IMR-90 (cell line): ENCODE measurements at regions not wholly inside any gene's neighbourhood (a gene's known extent, or its start where the extent isn't known, plus 50 kb on each side); places are given as distances from the start of the nearest gene placed in this dataset.

Experiments
- ATAC-seq: fragments of 200-7000 bp; cut with Tn5 transposase; 2 replicates; pipeline ENCODE4 v1.9.1; 2020; ENCODE audit warnings: low read depth, mild to moderate bottlenecking, moderate library complexity
- BruUV-seq: library from RNA; stranded (reverse); fragments of 400-500 nt; replicated peaks from 2 replicates; lab custom pipeline; 2021; lab: Mats Ljungman, UMichigan
- CTCF ChIA-PET: fragments of 300-600 bp; formaldehyde crosslinking; extraction: SDS; loops from one replicate; lab custom pipeline; 2021; ENCODE audit warnings: antibody characterized with exemption; lab: Yijun Ruan, JAX
- POLR2A ChIA-PET: fragments of 300-600 bp; sonication (Branson Sonifier 250); formaldehyde crosslinking; loops from one replicate; lab custom pipeline; 2022; ENCODE audit warnings: antibody characterized with exemption; ENCODE audit not compliant: unreplicated experiment; lab: Charles Lee
- DNase-seq: peaks from one replicate; pipeline ENCODE4 v3.0.0; 2013
- H2AFZ ChIP-seq: replicated peaks from 2 replicates; pipeline ENCODE3; 2013; ENCODE audit warnings: low read length, mild to moderate bottlenecking; ENCODE audit not compliant: poor library complexity
- H2AK5ac ChIP-seq: 2 replicates; pipeline ENCODE4 v1.6.1; 2013; ENCODE audit warnings: low read depth, low read length, inconsistent platforms
- H2AK9ac ChIP-seq: replicated peaks from 2 replicates; pipeline ENCODE3; 2013; ENCODE audit warnings: mild to moderate bottlenecking, low read depth, low read length, moderate library complexity; ENCODE audit not compliant: poor library complexity
- H2BK120ac ChIP-seq: 2 replicates; pipeline ENCODE4 v1.6.1; 2013; ENCODE audit warnings: low read depth, low read length, inconsistent platforms
- H2BK15ac ChIP-seq: 3 replicates; pipeline ENCODE4 v1.6.1; 2013; ENCODE audit warnings: low read depth, low read length, inconsistent platforms
- H2BK20ac ChIP-seq: 2 replicates; pipeline ENCODE4 v1.6.1; 2013; ENCODE audit warnings: low read depth, mild to moderate bottlenecking, inconsistent platforms, low read length, moderate library complexity
- H2BK5ac ChIP-seq: 2 replicates; pipeline ENCODE4 v1.6.1; 2013; ENCODE audit warnings: mild to moderate bottlenecking, low read depth, low read length, inconsistent platforms; ENCODE audit not compliant: poor library complexity, severe bottlenecking
- H3K14ac ChIP-seq: replicated peaks from 2 replicates; pipeline ENCODE4 v1.6.1; 2013; ENCODE audit warnings: low read depth, low read length, inconsistent platforms
- H3K18ac ChIP-seq: 2 replicates; pipeline ENCODE4 v1.6.1; 2013; ENCODE audit warnings: low read depth, low read length, control low read depth
- H3K23ac ChIP-seq: 2 replicates; pipeline ENCODE4 v1.6.1; 2013; ENCODE audit warnings: low read depth, low read length, inconsistent platforms
- H3K27ac ChIP-seq: 2 replicates; pipeline ENCODE4 v1.5.1; 2013; ENCODE audit warnings: mild to moderate bottlenecking, control low read depth, low read length; ENCODE audit not compliant: insufficient read depth
- H3K27me3 ChIP-seq: 2 replicates; pipeline ENCODE4 v1.6.1; 2013; ENCODE audit warnings: low read length; ENCODE audit not compliant: control insufficient read depth, insufficient read depth
- H3K36me3 ChIP-seq: 2 replicates; pipeline ENCODE4 v1.6.1; 2013; ENCODE audit warnings: low read length, mixed read lengths; ENCODE audit not compliant: control insufficient read depth, insufficient read depth
- H3K4ac ChIP-seq: 2 replicates; pipeline ENCODE4 v1.6.1; 2013; ENCODE audit warnings: low read depth, low read length, inconsistent platforms
- H3K4me1 ChIP-seq: 2 replicates; pipeline ENCODE4 v1.6.1; 2013; ENCODE audit warnings: low read length, mixed read lengths; ENCODE audit not compliant: control insufficient read depth, insufficient read depth
- H3K4me2 ChIP-seq: 2 replicates; pipeline ENCODE4 v1.6.1; 2013; ENCODE audit warnings: low read depth, mild to moderate bottlenecking, control low read depth, low read length, moderate library complexity
- H3K4me3 ChIP-seq: 2 replicates; pipeline ENCODE4 v1.5.1; 2013; ENCODE audit warnings: low read depth, mild to moderate bottlenecking, control low read depth, low read length, moderate library complexity; ENCODE audit not compliant: insufficient read depth
- H3K56ac ChIP-seq: 2 replicates; pipeline ENCODE4 v1.6.1; 2013; ENCODE audit warnings: low read length, inconsistent platforms; ENCODE audit not compliant: insufficient read depth; ENCODE audit errors: extremely low read depth
- H3K79me1 ChIP-seq, 2 experiments: 2 replicates each; pipeline ENCODE4 v1.6.1; 2013; ENCODE audit warnings: low read length in 2 of 2, inconsistent platforms in 1 of 2, low read depth in 1 of 2
- H3K9ac ChIP-seq: 2 replicates; pipeline ENCODE4 v1.6.1; 2013; ENCODE audit warnings: low read depth, low read length, control low read depth
- H3K9me1 ChIP-seq: 2 replicates; pipeline ENCODE4 v1.6.1; 2013; ENCODE audit warnings: low read length, inconsistent platforms; ENCODE audit not compliant: insufficient read depth
- H3K9me3 ChIP-seq: 2 replicates; pipeline ENCODE4 v1.6.1; 2013; ENCODE audit warnings: low read length; ENCODE audit not compliant: control insufficient read depth, insufficient read depth
- H4K20me1 ChIP-seq: 2 replicates; pipeline ENCODE4 v1.6.1; 2013; ENCODE audit warnings: low read length, inconsistent platforms; ENCODE audit not compliant: insufficient read depth
- H4K5ac ChIP-seq: 2 replicates; pipeline ENCODE4 v1.6.1; 2013; ENCODE audit warnings: mild to moderate bottlenecking, low read depth, low read length, control low read depth
- H4K8ac ChIP-seq, 2 experiments: 2 replicates each; pipeline ENCODE4 v1.6.1; 2013; ENCODE audit warnings: low read depth in 2 of 2, low read length in 2 of 2, control low read depth in 1 of 2, inconsistent platforms in 1 of 2
- H4K91ac ChIP-seq: 2 replicates; pipeline ENCODE4 v1.6.1; 2013; ENCODE audit warnings: low read depth, low read length, inconsistent platforms; ENCODE audit not compliant: insufficient read depth
- BHLHE40 ChIP-seq: fragments of 150-350 bp; IDR thresholded peaks from 2 replicates; pipeline ENCODE4 v1.6.1; 2016; ENCODE audit warnings: mild to moderate bottlenecking, low read depth, low read length
- CHD1 ChIP-seq: IDR thresholded peaks from 2 replicates; pipeline ENCODE4 v1.6.1; 2012; ENCODE audit warnings: low read depth, low read length, improper control_type of control experiment
- ELK1 ChIP-seq: fragments of 150-350 bp; IDR thresholded peaks from 2 replicates; pipeline ENCODE4 v1.6.1; 2016; ENCODE audit warnings: low read depth, mild to moderate bottlenecking, low read length, moderate library complexity, borderline replicate concordance
- FOS ChIP-seq: fragments of 150-350 bp; IDR thresholded peaks from 2 replicates; pipeline ENCODE4 v1.6.1; 2016; ENCODE audit warnings: low read depth, low read length
- MAFK ChIP-seq: IDR thresholded peaks from 2 replicates; pipeline ENCODE4 v1.6.1; 2012; ENCODE audit warnings: low read depth, low read length, improper control_type of control experiment
- MAZ ChIP-seq: IDR thresholded peaks from 2 replicates; pipeline ENCODE4 v1.6.1; 2012; ENCODE audit warnings: low read depth, mild to moderate bottlenecking, low read length, improper control_type of control experiment, moderate library complexity, borderline replicate concordance
- MXI1 ChIP-seq: IDR thresholded peaks from 2 replicates; pipeline ENCODE4 v1.6.1; 2012; ENCODE audit warnings: low read depth, mild to moderate bottlenecking, low read length, moderate library complexity, borderline replicate concordance
- NFE2L2 ChIP-seq: fragments of 150-350 bp; IDR thresholded peaks from 2 replicates; pipeline ENCODE4 v1.6.1; 2016; ENCODE audit warnings: low read depth, mild to moderate bottlenecking, low read length
- POLR2A ChIP-seq: IDR thresholded peaks from 2 replicates; pipeline ENCODE4 v1.6.1; 2012; ENCODE audit warnings: mild to moderate bottlenecking, low read depth, low read length
- RAD21 ChIP-seq: IDR thresholded peaks from 2 replicates; pipeline ENCODE4 v1.6.1; 2012; ENCODE audit warnings: low read length, improper control_type of control experiment
- RCOR1 ChIP-seq: IDR thresholded peaks from 2 replicates; pipeline ENCODE4 v1.6.1; 2012; ENCODE audit warnings: mild to moderate bottlenecking, low read length, improper control_type of control experiment; ENCODE audit not compliant: insufficient replicate concordance
- RFX5 ChIP-seq: IDR thresholded peaks from 2 replicates; pipeline ENCODE4 v1.8.0; 2012; ENCODE audit warnings: low read depth, mild to moderate bottlenecking, low read length, moderate library complexity
- SMC3 ChIP-seq: fragments of 150-350 bp; IDR thresholded peaks from 2 replicates; pipeline ENCODE4 v1.6.1; 2016; ENCODE audit warnings: low read depth, mild to moderate bottlenecking, antibody characterized with exemption, low read length, moderate library complexity
- dilution Hi-C: fragments of 300-500 bp; cut with HindIII; formaldehyde crosslinking; loops from one replicate; pipeline ENCODE4 v1.14.3; 2018; ENCODE audit warnings: low sequenced_read_pairs; ENCODE audit not compliant: unreplicated experiment
- in situ Hi-C: fragments of 300-500 bp; cut with MboI; formaldehyde crosslinking; loops from 3 replicates; pipeline ENCODE4 v1.14.3; 2019; ENCODE audit warnings: low sequenced_read_pairs, inconsistent platforms, mixed read lengths
- intact Hi-C: fragments of 100-400 bp; cut with micrococcal nuclease; formaldehyde crosslinking; loops from 2 replicates; pipeline ENCODE4 v1.10.0; 2022
- TF ChIP-seq, protein P1 (sequence below): fragments of 150-350 bp; IDR thresholded peaks from 2 replicates; pipeline ENCODE4 v1.6.1; 2017; ENCODE audit warnings: mild to moderate bottlenecking, antibody characterized with exemption, low read length, low read depth
- TF ChIP-seq, protein P2 (sequence below): conservative IDR thresholded peaks from 2 replicates; pipeline ENCODE4 v1.5.1; 2012; ENCODE audit warnings: mild to moderate bottlenecking, low read depth, low read length, improper control_type of control experiment

GRCh38 chr21:16755061-16755460 lies 757.8 kb upstream of the CXADR start:
- no peak overlapping the region for H2AFZ ChIP-seq
- no peak overlapping the region for H3K9ac ChIP-seq
- no peak overlapping the region for H4K8ac ChIP-seq
- no peak overlapping the region for H2AK5ac ChIP-seq
- H3K27ac ChIP-seq, result no peak overlapping the region
- no peak overlapping the region for H2BK120ac ChIP-seq
- ATAC-seq (no peak), DNase-seq (no peak)
- no peak overlapping the region for H3K18ac ChIP-seq
- H2BK15ac ChIP-seq, result no peak overlapping the region
- no peak overlapping the region for H3K23ac ChIP-seq
- H3K79me1 ChIP-seq, result no peaks in the 10 kb centered on the region
- TF ChIP-seq FOS, result no peak
- TF ChIP-seq ELK1, result no peak
- TF ChIP-seq CHD1, result no peak
- TF ChIP-seq RCOR1, result no peak
- TF ChIP-seq MAFK, result no peak
- TF ChIP-seq SMC3, result no peak
- TF ChIP-seq NFE2L2, result no peak
- no peak for TF ChIP-seq RFX5
- TF ChIP-seq, protein P1, sequence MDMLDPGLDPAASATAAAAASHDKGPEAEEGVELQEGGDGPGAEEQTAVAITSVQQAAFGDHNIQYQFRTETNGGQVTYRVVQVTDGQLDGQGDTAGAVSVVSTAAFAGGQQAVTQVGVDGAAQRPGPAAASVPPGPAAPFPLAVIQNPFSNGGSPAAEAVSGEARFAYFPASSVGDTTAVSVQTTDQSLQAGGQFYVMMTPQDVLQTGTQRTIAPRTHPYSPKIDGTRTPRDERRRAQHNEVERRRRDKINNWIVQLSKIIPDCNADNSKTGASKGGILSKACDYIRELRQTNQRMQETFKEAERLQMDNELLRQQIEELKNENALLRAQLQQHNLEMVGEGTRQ, result no peak
- no peak for TF ChIP-seq MXI1
- TF ChIP-seq BHLHE40, result no peak
- TF ChIP-seq RAD21, result no peak
- no peak for TF ChIP-seq MAZ
- no peak for TF ChIP-seq POLR2A
- TF ChIP-seq, protein P2, sequence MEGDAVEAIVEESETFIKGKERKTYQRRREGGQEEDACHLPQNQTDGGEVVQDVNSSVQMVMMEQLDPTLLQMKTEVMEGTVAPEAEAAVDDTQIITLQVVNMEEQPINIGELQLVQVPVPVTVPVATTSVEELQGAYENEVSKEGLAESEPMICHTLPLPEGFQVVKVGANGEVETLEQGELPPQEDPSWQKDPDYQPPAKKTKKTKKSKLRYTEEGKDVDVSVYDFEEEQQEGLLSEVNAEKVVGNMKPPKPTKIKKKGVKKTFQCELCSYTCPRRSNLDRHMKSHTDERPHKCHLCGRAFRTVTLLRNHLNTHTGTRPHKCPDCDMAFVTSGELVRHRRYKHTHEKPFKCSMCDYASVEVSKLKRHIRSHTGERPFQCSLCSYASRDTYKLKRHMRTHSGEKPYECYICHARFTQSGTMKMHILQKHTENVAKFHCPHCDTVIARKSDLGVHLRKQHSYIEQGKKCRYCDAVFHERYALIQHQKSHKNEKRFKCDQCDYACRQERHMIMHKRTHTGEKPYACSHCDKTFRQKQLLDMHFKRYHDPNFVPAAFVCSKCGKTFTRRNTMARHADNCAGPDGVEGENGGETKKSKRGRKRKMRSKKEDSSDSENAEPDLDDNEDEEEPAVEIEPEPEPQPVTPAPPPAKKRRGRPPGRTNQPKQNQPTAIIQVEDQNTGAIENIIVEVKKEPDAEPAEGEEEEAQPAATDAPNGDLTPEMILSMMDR, result no peak
- POLR2A ChIA-PET, result no interaction called here
- CTCF ChIA-PET, result no interaction called here
- dilution Hi-C loops, result no loop called here
- H4K20me1 ChIP-seq, result no peaks in the 10 kb centered on the region
- no peaks in the 10 kb centered on the region for H3K36me3 ChIP-seq
- no peak overlapping the region for H3K4ac ChIP-seq
- no peaks in the 10 kb centered on the region for H3K4me1 ChIP-seq
- H3K4me3 ChIP-seq, result no peak overlapping the region
- H3K4me2 ChIP-seq, result no peak overlapping the region
- H3K56ac ChIP-seq, result no peak overlapping the region
- H2BK5ac ChIP-seq, result no peak overlapping the region
- no peaks in the 10 kb centered on the region for H3K27me3 ChIP-seq
- H3K9me1 ChIP-seq, result no peaks in the 10 kb centered on the region
- H3K14ac ChIP-seq, result no peak overlapping the region
- no peaks in the 10 kb centered on the region for H3K9me3 ChIP-seq
- intact Hi-C loops, result no loop called here
- H2AK9ac ChIP-seq, result no peak overlapping the region
- no peak overlapping the region for H2BK20ac ChIP-seq
- no peak overlapping the region for H4K5ac ChIP-seq
- no TSS peak for BruUV-seq
- H4K91ac ChIP-seq, result no peak overlapping the region
- in situ Hi-C loops, result no loop called here
